Body of pancreas (tissue), 4 donors: ENCODE measurements at regions not wholly inside any gene's neighbourhood (a gene's known extent, or its start where the extent isn't known, plus 50 kb on each side); places are given as distances from the start of the nearest gene placed in this dataset.

ENCODE experiments used
- ATAC-seq: fragments of 150-250 bp; one replicate; pipeline ENCODE4 v1.9.1; 2016
- DNase-seq, 4 donors: peaks; one replicate each; pipeline ENCODE4 v3.0.0-alpha.2; 2019
- H3K27ac ChIP-seq, 4 donors: fragments of 200-600 bp; sonication (generic); 1 replicate in 3 of 4; 2 replicates in 1 of 4; pipeline versions ENCODE4 v1.5.1 to v1.6.1; 2016 to 2019; ENCODE audit warnings: mild to moderate bottlenecking in 1 of 4, mixed read lengths in 1 of 4, moderate library complexity in 1 of 4
- H3K27me3 ChIP-seq, 2 donors: fragments of 200-600 bp; sonication (generic); one replicate each; pipeline ENCODE4 v1.6.0; 2016; ENCODE audit warnings: mild to moderate bottlenecking in 1 of 2
- H3K36me3 ChIP-seq, 2 donors: fragments of 200-600 bp; sonication (generic); replicated peaks in 1 of 2; 2 replicates each; pipeline ENCODE4 v1.5.1; 2016; ENCODE audit warnings: low read depth in 2 of 2; ENCODE audit not compliant: insufficient read depth in 1 of 2
- H3K4me1 ChIP-seq: fragments of 200-600 bp; sonication (generic); one replicate; pipeline ENCODE4 v1.6.0; 2016
- H3K4me3 ChIP-seq, 2 donors: fragments of 200-600 bp; sonication (generic); 1 replicate in 1 of 2; 2 replicates in 1 of 2; pipeline ENCODE4 v1.5.1; 2016 to 2019
- H3K9me3 ChIP-seq, 3 donors: fragments of 200-600 bp; sonication (generic); 1 replicate in 2 of 3; 2 replicates in 1 of 3; pipeline ENCODE4 v1.5.1; 2016
- POLR2A ChIP-seq, 3 donors: fragments of 450-650 bp; IDR thresholded peaks; one replicate each; pipeline ENCODE4 v1.6.1; 2016; ENCODE audit warnings: antibody characterized with exemption in 3 of 3, mild to moderate bottlenecking in 2 of 3
- WGBS, 2 donors: methylation state at CpG; one replicate each; pipeline ENCODE4 v1.1.5; 2017; 5-methylcytosine and 5-hydroxymethylcytosine counted together
- intact Hi-C: fragments of 100-400 bp; cut with DNase I; formaldehyde crosslinking; loops from one replicate; pipeline ENCODE4 v1.15.1; 2023
- TF ChIP-seq, protein P1 (sequence below), 7 experiments: fragments of 450-650 bp in 4 of 7; fragments of 200-600 bp in 3 of 7; sonication (generic) in 3 of 7; IDR thresholded peaks; one replicate each; pipeline ENCODE4 v1.5.1; 2016 to 2019; ENCODE audit warnings: antibody characterized with exemption in 7 of 7

DNA sequence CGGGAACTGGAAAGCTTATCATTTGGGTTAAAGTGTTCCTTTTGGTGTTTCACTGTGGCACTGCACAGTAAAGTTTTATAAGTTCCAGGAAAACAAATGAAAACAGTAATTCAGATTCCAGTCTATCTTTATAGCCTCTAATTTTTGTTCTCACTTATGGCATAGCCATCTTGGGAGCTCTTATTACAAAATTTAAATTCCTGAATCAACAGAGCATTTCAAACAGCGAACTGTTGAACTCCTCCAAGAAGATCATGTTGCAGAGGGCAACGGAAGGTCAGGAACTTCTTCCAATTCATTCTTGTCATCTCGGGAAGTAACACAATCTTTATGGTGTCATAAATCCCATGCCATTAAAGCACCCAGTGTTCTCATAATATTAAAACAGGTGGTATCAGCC, 229.1 kb downstream of the KCNC2 start:
- no peak overlapping the region for H3K27ac ChIP-seq
- H3K4me1 ChIP-seq = peaks cover 15% of the 10 kb centered on the region
- 50 to 57% methylated on average over 4 of the region's 4 CpGs for WGBS, 2 donors
- no peaks in the 10 kb centered on the region for H3K27me3 ChIP-seq
- no peak overlapping the region for H3K4me3 ChIP-seq
- H3K36me3 ChIP-seq = no peaks in the 10 kb centered on the region
- TF ChIP-seq, protein P1, sequence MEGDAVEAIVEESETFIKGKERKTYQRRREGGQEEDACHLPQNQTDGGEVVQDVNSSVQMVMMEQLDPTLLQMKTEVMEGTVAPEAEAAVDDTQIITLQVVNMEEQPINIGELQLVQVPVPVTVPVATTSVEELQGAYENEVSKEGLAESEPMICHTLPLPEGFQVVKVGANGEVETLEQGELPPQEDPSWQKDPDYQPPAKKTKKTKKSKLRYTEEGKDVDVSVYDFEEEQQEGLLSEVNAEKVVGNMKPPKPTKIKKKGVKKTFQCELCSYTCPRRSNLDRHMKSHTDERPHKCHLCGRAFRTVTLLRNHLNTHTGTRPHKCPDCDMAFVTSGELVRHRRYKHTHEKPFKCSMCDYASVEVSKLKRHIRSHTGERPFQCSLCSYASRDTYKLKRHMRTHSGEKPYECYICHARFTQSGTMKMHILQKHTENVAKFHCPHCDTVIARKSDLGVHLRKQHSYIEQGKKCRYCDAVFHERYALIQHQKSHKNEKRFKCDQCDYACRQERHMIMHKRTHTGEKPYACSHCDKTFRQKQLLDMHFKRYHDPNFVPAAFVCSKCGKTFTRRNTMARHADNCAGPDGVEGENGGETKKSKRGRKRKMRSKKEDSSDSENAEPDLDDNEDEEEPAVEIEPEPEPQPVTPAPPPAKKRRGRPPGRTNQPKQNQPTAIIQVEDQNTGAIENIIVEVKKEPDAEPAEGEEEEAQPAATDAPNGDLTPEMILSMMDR (IDR thresholded peaks at IDR 0.05) = no peak
- no peak for TF ChIP-seq POLR2A (IDR thresholded peaks at IDR 0.05)
- DNase-seq (no peak), ATAC-seq (no peak)
- H3K9me3 ChIP-seq = no peaks in the 10 kb centered on the region
- intact Hi-C loops = no loop called here

DNA sequence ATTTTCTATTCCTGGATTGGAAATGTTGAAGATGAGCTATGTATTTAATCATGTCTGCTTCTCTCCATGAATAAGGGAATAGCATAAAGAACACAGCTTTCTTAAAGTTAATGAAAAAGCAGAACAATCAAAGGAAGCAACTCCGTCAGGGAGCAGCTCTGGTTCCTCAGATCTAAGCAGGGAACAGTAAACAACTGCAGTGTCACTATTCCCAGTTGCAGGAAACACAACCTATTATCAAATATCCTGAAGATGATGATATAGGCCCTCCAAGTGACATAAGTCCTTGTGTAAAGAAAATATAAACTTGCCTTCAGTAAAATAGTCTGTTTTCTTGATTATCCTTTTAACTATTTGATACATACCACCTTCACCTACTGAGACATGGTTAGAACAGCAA, 228.1 kb downstream of the KCNC2 start:
- ATAC-seq (no peak), DNase-seq (no peak)
- Histone ChIP-seq H3K36me3 (no peaks in the 10 kb centered on the region), H3K4me3 (no peak overlapping the region), H3K27ac (no peak overlapping the region), H3K9me3 (no peaks in the 10 kb centered on the region), H3K27me3 (no peaks in the 10 kb centered on the region), H3K4me1 (peaks cover 15% of the 10 kb centered on the region)
- 68 to 70% methylated on average over 1 of the region's 1 CpG for WGBS, 2 donors
- intact Hi-C loops = no loop called here
- TF ChIP-seq POLR2A (IDR thresholded peaks at IDR 0.05) = no peak
- TF ChIP-seq, protein P1 (IDR thresholded peaks at IDR 0.05) = no peak

DNA sequence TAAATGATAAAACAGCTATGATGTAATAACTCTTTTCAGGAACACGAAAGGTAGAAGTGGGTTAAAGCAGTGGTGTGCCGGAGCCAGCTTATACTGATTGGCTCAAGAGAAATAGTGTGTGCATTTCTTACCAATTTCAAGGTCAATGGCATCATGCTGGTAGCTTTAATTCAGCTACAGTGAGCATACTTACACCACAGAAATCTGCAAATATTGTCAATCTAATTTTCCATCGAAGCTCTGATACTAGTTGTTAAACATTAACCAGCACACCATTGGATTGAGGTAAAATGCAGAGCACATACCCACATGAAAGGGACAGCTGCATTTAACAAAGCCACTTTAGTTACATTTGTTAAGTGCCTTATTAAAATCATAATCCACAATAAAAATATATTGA, 225.7 kb downstream of the KCNC2 start:
- DNase-seq (no peak), ATAC-seq (peak; percentile 50)
- Histone ChIP-seq H3K36me3 (no peaks in the 10 kb centered on the region), H3K4me3 (no peak overlapping the region), H3K9me3 (no peaks in the 10 kb centered on the region), H3K27me3 (no peaks in the 10 kb centered on the region), H3K4me1 (peaks cover 15% of the 10 kb centered on the region), H3K27ac (no peak overlapping the region)
- intact Hi-C loops = no loop called here
- 13 to 16% methylated on average over 3 of the region's 3 CpGs for WGBS, 2 donors
- TF ChIP-seq POLR2A (IDR thresholded peaks at IDR 0.05) = no peak
- TF ChIP-seq, protein P1 (IDR thresholded peaks at IDR 0.05) = no peak

DNA sequence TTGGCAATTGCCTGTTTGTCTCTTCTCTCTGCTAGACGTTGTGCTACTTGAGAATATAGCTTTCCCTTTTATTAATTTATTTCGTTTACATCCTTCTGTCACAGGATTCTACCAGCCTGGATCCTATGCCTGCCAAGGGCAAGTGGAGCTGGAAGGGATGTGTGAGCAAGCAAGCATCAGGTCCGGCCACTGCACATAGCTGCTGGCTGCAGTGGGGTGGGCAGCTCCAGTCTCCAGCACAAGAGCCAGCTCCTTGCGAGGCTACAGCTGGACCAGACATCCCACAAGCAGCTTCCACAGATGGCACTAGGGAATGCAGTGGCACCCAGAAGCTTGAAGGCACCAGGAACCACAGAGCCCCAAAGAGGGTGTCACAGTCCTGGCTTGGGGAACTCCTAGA, 225.0 kb downstream of the KCNC2 start:
- intact Hi-C loops = no loop called here
- H3K4me3 ChIP-seq = no peak overlapping the region
- H3K27me3 ChIP-seq = no peaks in the 10 kb centered on the region
- H3K9me3 ChIP-seq = no peaks in the 10 kb centered on the region
- 36 to 48% methylated on average over 3 to 4 of the region's 4 CpGs for WGBS, 2 donors
- ATAC-seq (no peak), DNase-seq (no peak)
- H3K27ac ChIP-seq = no peak overlapping the region
- H3K36me3 ChIP-seq = no peaks in the 10 kb centered on the region
- peaks cover 15% of the 10 kb centered on the region for H3K4me1 ChIP-seq
- TF ChIP-seq, protein P1 (IDR thresholded peaks at IDR 0.05) = no peak
- TF ChIP-seq POLR2A (IDR thresholded peaks at IDR 0.05) = no peak

DNA sequence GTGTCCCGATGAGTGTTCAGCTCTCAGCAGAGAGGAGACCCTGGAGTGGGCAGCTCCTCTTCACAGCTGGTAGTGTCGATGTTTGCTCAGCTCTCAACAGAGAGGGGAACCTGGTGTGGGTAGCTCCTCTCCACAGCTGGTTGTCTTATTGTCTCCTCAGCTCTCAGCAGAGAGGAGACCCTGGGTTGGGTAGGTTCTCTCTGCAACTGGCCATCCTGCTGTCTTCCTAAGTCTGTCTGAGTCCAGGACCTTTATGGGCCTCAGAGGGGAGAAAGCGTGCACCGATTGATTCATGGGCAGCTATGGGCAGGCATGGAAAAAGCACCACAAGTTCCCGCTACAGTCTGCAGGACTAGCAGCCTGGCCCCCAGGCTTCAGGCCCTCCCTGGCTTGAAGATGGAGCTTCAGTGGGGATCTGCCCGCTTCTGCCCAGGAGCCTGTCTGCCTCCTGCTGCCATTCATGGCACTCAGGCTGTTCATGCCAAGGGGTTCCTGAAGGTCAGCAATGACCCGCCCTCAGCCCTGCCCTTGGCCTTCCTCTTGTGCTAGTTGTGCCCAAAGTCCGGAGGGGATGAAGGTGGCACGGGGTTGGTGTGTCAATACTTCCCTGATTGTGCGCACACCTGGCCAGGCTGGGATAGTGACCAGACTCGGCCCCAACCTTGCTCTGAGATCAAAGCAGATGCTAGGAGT, 224.2 kb downstream of the KCNC2 start:
- Histone ChIP-seq H3K9me3 (no peaks in the 10 kb centered on the region), H3K4me3 (no peak overlapping the region), H3K36me3 (no peaks in the 10 kb centered on the region), H3K27ac (no peak overlapping the region), H3K27me3 (no peaks in the 10 kb centered on the region), H3K4me1 (peaks cover 15% of the 10 kb centered on the region)
- ATAC-seq (no peak), DNase-seq (no peak)
- intact Hi-C loops = no loop called here
- WGBS, 2 donors = 85 to 97% methylated on average over 5 to 11 of the region's 11 CpGs
- no peak for TF ChIP-seq POLR2A (IDR thresholded peaks at IDR 0.05)
- TF ChIP-seq, protein P1 (IDR thresholded peaks at IDR 0.05) = no peak
